Upper lobe of left lung (tissue), 4 donors: ENCODE measurements at regions not wholly inside any gene's neighbourhood (a gene's known extent, or its start where the extent isn't known, plus 50 kb on each side); places are given as distances from the start of the nearest gene placed in this dataset.

Experiments
- CTCF ChIP-seq, 6 experiments: fragments of 450-650 bp in 4 of 6; fragments of 200-600 bp in 2 of 6; sonication (generic) in 2 of 6; IDR thresholded peaks; one replicate each; pipeline ENCODE4 v1.5.1; 2016 to 2019; ENCODE audit warnings: antibody characterized with exemption in 6 of 6
- POLR2AphosphoS5 ChIP-seq, 2 donors: sonication (generic); formaldehyde crosslinking; IDR thresholded peaks; one replicate each; pipeline ENCODE4 v1.5.1; 2017; ENCODE audit warnings: antibody characterized with exemption in 2 of 2

- TF ChIP-seq POLR2AphosphoS5 (IDR thresholded peaks at IDR 0.05) (no peak), CTCF (IDR thresholded peaks at IDR 0.05) (no peak)
Measured at GRCh38 chr7:51647931-51648351, 331.3 kb upstream of the COBL start.
